SU-DHL-6 (cell line): ENCODE measurements at regions not wholly inside any gene's neighbourhood (a gene's known extent, or its start where the extent isn't known, plus 50 kb on each side); places are given as distances from the start of the nearest gene placed in this dataset.

ENCODE experiments used
- H2AFZ ChIP-seq: fragments of 200-600 bp; sonication (generic); 2 replicates; pipeline ENCODE4 v1.6.1; 2014; ENCODE audit warnings: low read depth, mild to moderate bottlenecking, moderate library complexity, mixed read lengths, antibody characterized with exemption, low read length; ENCODE audit not compliant: severe bottlenecking
- H3F3A ChIP-seq: fragments of 200-600 bp; shearing (Covaris generic); 2 replicates; pipeline ENCODE4 v1.6.0; 2016; ENCODE audit warnings: antibody characterized with exemption, mild to moderate bottlenecking; ENCODE audit not compliant: insufficient read depth
- H3K27ac ChIP-seq: fragments of 200-600 bp; sonication (generic); 2 replicates; pipeline ENCODE4 v1.5.1; 2016; ENCODE audit warnings: low read depth, mild to moderate bottlenecking, low read length, moderate library complexity, mixed read lengths
- H3K27me3 ChIP-seq: fragments of 200-600 bp; sonication (generic), shearing (Covaris generic); 2 replicates; pipeline ENCODE4 v1.6.0; 2014; ENCODE audit warnings: mild to moderate bottlenecking, low read length
- H3K36me3 ChIP-seq: fragments of 200-600 bp; sonication (generic); 2 replicates; pipeline ENCODE4 v1.6.1; 2014; ENCODE audit warnings: mild to moderate bottlenecking, low read length, mixed read lengths
- H3K4me2 ChIP-seq: fragments of 300-600, 200-600 bp; shearing (Covaris generic), sonication (generic); 2 replicates; pipeline ENCODE4 v1.6.0; 2014; ENCODE audit warnings: low read length, low read depth, mild to moderate bottlenecking; ENCODE audit not compliant: poor library complexity, severe bottlenecking
- H3K4me3 ChIP-seq: fragments of 200-600 bp; sonication (generic); 2 replicates; pipeline ENCODE4 v1.5.1; 2014; ENCODE audit warnings: antibody characterized with exemption, low read length, mild to moderate bottlenecking, mixed read lengths; ENCODE audit not compliant: insufficient read depth, poor library complexity, severe bottlenecking
- H3K79me2 ChIP-seq: fragments of 200-600 bp; sonication (generic); 2 replicates; pipeline ENCODE4 v1.6.1; 2014; ENCODE audit warnings: mild to moderate bottlenecking, low read length, moderate library complexity; ENCODE audit not compliant: insufficient read depth
- H3K9ac ChIP-seq: fragments of 200-600 bp; sonication (generic); 2 replicates; pipeline ENCODE4 v1.7.0; 2014; ENCODE audit warnings: mild to moderate bottlenecking, low read length
- H3K9me2 ChIP-seq: fragments of 200-600 bp; sonication (generic); replicated peaks from 2 replicates; pipeline ENCODE4 v1.6.1; 2014; ENCODE audit warnings: low read length; ENCODE audit not compliant: insufficient read depth
- H3K9me3 ChIP-seq: fragments of 200-600 bp; sonication (generic); 2 replicates; pipeline ENCODE4 v1.6.1; 2014; ENCODE audit warnings: low read length, mixed read lengths; ENCODE audit not compliant: insufficient read depth
- H4K20me1 ChIP-seq: fragments of 200-600 bp; sonication (generic); 2 replicates; pipeline ENCODE4 v1.6.1; 2014; ENCODE audit warnings: low read depth, mild to moderate bottlenecking, antibody characterized with exemption, low read length, moderate library complexity, mixed read lengths
- EZH2phosphoT487 ChIP-seq: fragments of 200-600 bp; sonication (generic), shearing (Covaris generic); conservative IDR thresholded peaks from 2 replicates; pipeline ENCODE4 v1.6.1; 2018; ENCODE audit warnings: mild to moderate bottlenecking, antibody characterized with exemption, low read length, moderate library complexity, mixed read lengths
- TF ChIP-seq, protein P1 (sequence below): fragments of 200-600 bp; sonication (generic); IDR thresholded peaks from one replicate; pipeline ENCODE4 v1.5.1; 2017; ENCODE audit warnings: antibody characterized with exemption, mild to moderate bottlenecking, low read length, moderate library complexity; ENCODE audit not compliant: insufficient read depth, poor library complexity, severe bottlenecking

DNA sequence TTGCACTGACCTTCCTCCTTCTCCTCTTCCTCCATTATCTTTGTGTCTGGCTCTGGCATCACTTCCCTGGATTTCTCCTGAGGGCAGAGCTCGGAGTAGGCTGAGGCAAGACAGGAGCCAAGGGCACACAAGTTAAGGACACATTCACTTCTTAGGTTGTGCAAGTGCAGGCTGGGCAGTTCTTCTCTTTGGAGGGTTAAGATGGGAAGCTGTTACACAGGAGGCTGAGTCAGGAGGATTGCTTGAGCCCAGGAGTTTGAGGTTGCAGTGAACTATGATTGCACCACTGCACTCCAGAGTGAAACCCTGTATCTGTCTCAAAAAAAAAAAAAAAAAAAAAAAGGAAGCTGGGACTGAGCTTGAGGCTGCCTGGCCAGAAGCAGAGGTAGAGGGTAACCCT lies 176.2 kb upstream of the ANKRD28 start:
- no peaks in the 10 kb centered on the region for H3K9me3 ChIP-seq
- no peak overlapping the region for H2AFZ ChIP-seq
- H3K27ac ChIP-seq: no peak overlapping the region

DNA sequence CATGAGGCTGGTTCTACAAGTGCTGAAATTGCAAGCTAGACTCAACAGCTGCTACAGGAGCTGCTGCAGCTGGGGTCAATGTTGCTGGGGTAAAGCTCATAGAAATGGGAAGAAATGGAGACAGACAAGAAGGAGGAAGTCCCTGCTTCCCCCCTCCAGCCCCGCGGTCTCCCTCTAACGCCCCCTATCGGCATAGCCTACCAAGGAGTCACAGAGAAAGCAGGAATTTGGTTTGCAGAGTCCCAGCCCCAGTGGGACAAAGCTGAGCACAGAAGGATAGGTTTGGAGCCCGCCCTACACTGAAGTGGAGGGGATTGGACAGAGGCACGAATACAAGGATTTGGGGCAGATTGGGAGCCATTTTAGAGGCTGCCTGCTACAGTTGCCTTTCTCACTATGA lies 176.9 kb upstream of the ANKRD28 start:
- Histone ChIP-seq H3K27ac (no peak overlapping the region), H3K9me2 (no peaks in the 10 kb centered on the region), H4K20me1 (no peaks in the 10 kb centered on the region), H3K36me3 (no peaks in the 10 kb centered on the region), H3K9ac (no peak overlapping the region), H2AFZ (no peak overlapping the region), H3K4me3 (no peak overlapping the region), H3K27me3 (no peaks in the 10 kb centered on the region), H3K4me2 (no peak overlapping the region), H3K79me2 (no peaks in the 10 kb centered on the region), H3K9me3 (no peaks in the 10 kb centered on the region), H3F3A (no peaks in the 10 kb centered on the region)
- TF ChIP-seq EZH2phosphoT487: no peak
- TF ChIP-seq, protein P1, sequence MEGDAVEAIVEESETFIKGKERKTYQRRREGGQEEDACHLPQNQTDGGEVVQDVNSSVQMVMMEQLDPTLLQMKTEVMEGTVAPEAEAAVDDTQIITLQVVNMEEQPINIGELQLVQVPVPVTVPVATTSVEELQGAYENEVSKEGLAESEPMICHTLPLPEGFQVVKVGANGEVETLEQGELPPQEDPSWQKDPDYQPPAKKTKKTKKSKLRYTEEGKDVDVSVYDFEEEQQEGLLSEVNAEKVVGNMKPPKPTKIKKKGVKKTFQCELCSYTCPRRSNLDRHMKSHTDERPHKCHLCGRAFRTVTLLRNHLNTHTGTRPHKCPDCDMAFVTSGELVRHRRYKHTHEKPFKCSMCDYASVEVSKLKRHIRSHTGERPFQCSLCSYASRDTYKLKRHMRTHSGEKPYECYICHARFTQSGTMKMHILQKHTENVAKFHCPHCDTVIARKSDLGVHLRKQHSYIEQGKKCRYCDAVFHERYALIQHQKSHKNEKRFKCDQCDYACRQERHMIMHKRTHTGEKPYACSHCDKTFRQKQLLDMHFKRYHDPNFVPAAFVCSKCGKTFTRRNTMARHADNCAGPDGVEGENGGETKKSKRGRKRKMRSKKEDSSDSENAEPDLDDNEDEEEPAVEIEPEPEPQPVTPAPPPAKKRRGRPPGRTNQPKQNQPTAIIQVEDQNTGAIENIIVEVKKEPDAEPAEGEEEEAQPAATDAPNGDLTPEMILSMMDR: peak; percentile 10

More for the DNA sequence above, 176.2 kb upstream of the ANKRD28 start:
- H3K27me3 ChIP-seq: no peaks in the 10 kb centered on the region
- no peaks in the 10 kb centered on the region for H3F3A ChIP-seq
- no peaks in the 10 kb centered on the region for H3K9me2 ChIP-seq
- H4K20me1 ChIP-seq: no peaks in the 10 kb centered on the region
- no peaks in the 10 kb centered on the region for H3K36me3 ChIP-seq
- no peak overlapping the region for H3K4me3 ChIP-seq
- TF ChIP-seq EZH2phosphoT487: no peak
- TF ChIP-seq, protein P1: no peak
- H3K79me2 ChIP-seq: no peaks in the 10 kb centered on the region
- H3K9ac ChIP-seq: no peak overlapping the region
- no peak overlapping the region for H3K4me2 ChIP-seq

DNA sequence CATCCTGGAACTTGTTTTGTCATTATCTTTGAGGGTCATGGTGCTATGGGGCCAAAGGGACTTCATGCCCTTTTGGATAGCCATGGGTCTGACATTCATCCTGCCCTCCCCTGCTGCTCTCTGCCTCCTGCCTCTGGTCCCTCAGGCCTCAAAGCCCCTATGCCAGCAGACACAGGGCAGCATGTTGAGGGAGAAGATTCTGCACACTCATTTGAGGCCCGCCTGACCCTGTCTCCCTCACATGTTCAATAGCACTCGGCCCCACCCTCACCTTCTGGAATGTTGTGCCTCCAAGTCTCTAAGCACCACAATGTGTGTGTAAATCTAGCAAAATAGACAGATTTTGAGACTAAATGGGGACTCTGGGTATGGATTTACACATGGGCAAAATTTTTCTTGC lies 178.7 kb upstream of the ANKRD28 start:
- H3K4me3 ChIP-seq: no peak overlapping the region
- H3K9ac ChIP-seq: no peak overlapping the region
- H3K79me2 ChIP-seq: no peaks in the 10 kb centered on the region
- no peaks in the 10 kb centered on the region for H3K27me3 ChIP-seq
- H3K9me2 ChIP-seq: no peaks in the 10 kb centered on the region
- TF ChIP-seq EZH2phosphoT487: no peak
- TF ChIP-seq, protein P1: no peak
- H3K4me2 ChIP-seq: no peak overlapping the region
- no peaks in the 10 kb centered on the region for H4K20me1 ChIP-seq
- H3K36me3 ChIP-seq: no peaks in the 10 kb centered on the region
- H3K9me3 ChIP-seq: no peaks in the 10 kb centered on the region
- no peak overlapping the region for H3K27ac ChIP-seq
- H2AFZ ChIP-seq: no peak overlapping the region
- H3F3A ChIP-seq: no peaks in the 10 kb centered on the region

DNA sequence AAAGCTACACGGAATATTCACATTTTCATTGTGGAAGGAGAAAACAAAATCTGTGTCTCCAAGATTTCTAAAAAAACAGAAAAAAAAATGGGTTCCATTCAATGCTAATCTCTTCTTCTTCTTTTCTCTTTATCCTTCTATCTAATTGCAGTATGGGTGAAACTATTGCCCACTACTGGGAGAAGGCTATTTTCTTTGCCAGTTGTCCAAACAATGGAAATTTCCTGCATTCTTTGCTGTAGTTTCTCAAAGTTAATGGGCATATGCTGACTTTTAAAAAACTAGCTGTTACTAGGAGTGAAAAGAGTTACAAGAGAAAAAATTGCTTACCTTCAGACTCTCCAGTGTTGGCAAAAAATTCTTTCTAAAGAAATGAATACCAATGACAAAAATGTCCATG lies 179.3 kb upstream of the ANKRD28 start:
- H3K79me2 ChIP-seq: no peaks in the 10 kb centered on the region
- H3K27ac ChIP-seq: no peak overlapping the region
- no peaks in the 10 kb centered on the region for H3F3A ChIP-seq
- no peak overlapping the region for H3K9ac ChIP-seq
- no peak overlapping the region for H2AFZ ChIP-seq
- H4K20me1 ChIP-seq: no peaks in the 10 kb centered on the region
- no peaks in the 10 kb centered on the region for H3K9me2 ChIP-seq
- no peaks in the 10 kb centered on the region for H3K36me3 ChIP-seq
- no peak overlapping the region for H3K4me2 ChIP-seq
- H3K9me3 ChIP-seq: no peaks in the 10 kb centered on the region
- no peak overlapping the region for H3K4me3 ChIP-seq
- TF ChIP-seq EZH2phosphoT487: no peak
- TF ChIP-seq, protein P1: no peak
- no peaks in the 10 kb centered on the region for H3K27me3 ChIP-seq
